Mammary epithelial cell (primary cell): ENCODE measurements at regions not wholly inside any gene's neighbourhood (a gene's known extent, or its start where the extent isn't known, plus 50 kb on each side); places are given as distances from the start of the nearest gene placed in this dataset.

Experiments used
- CTCF ChIP-seq, 2 donors: IDR thresholded peaks in 1 of 2; conservative IDR thresholded peaks in 1 of 2; 2 replicates each; pipeline ENCODE4 v1.5.1; 2011 to 2012; ENCODE audit warnings: inconsistent platforms in 2 of 2, low read length in 2 of 2, mild to moderate bottlenecking in 2 of 2, control low read depth in 1 of 2, low read depth in 1 of 2; ENCODE audit not compliant: insufficient read depth in 1 of 2; ENCODE audit errors: extremely low read depth in 1 of 2
- EZH2 ChIP-seq: IDR thresholded peaks from 2 replicates; pipeline ENCODE4 v1.6.1; 2012; ENCODE audit warnings: low read length, inconsistent platforms, borderline replicate concordance

GRCh38 chr15:80317389-80318182, 65.6 kb upstream of the CTXND1 start:
- TF ChIP-seq CTCF (conservative IDR thresholded peaks at IDR 0.05 in 1 of 2, IDR thresholded peaks at IDR 0.05 in 1 of 2; ENCODE audit: extremely low read depth in 1 of 2, insufficient read depth in 1 of 2, low read depth in 1 of 2, low read length in 2 of 2) = peak in 1 of 2 donors; percentile 19
- no peak for TF ChIP-seq EZH2
